GM12878 (cell line): ENCODE measurements at regions not wholly inside any gene's neighbourhood (a gene's known extent, or its start where the extent isn't known, plus 50 kb on each side); places are given as distances from the start of the nearest gene placed in this dataset.

Experiments
- ATAC-seq: fragments of 200-7000 bp; cut with Tn5 transposase; 3 replicates; pipeline ENCODE4 v1.9.1; 2020; ENCODE audit warnings: mild to moderate bottlenecking, moderate library complexity
- BruUV-seq: library from RNA; stranded (reverse); fragments of 400-500 nt; replicated peaks from 2 replicates; lab custom pipeline; 2021; lab: Mats Ljungman, UMichigan
- CTCF ChIA-PET: fragments of 300-600 bp; sonication (Branson Sonifier 250); formaldehyde crosslinking; extraction: SDS; loops from one replicate; lab custom pipeline; 2021; ENCODE audit warnings: inconsistent platforms; lab: Yijun Ruan, JAX
- POLR2A ChIA-PET: fragments of 350-600 bp; formaldehyde crosslinking; extraction: SDS; loops from one replicate; lab custom pipeline; 2021; ENCODE audit warnings: inconsistent platforms; lab: Charles Lee
- RAD21 ChIA-PET: fragments of 300-600 bp; sonication (Branson Sonifier 250); formaldehyde crosslinking; loops from one replicate; lab custom pipeline; 2023; ENCODE audit warnings: antibody characterized with exemption; ENCODE audit not compliant: unreplicated experiment; lab: Charles Lee
- SMC1A ChIA-PET: fragments of 300-600 bp; sonication (Branson Sonifier 250); formaldehyde crosslinking; loops from one replicate; lab custom pipeline; 2023; ENCODE audit not compliant: unreplicated experiment, uncharacterized antibody; lab: Charles Lee
- DNase-seq: peaks from one replicate; pipeline ENCODE4 v3.0.0-alpha.2; 2011; ENCODE audit warnings: low read depth, low spot score
- FAIRE-seq: peaks from 3 replicates; lab custom pipeline; 2011; peaks lifted over from hg19 to GRCh38; lab: Jason Lieb, UNC
- H2AFZ ChIP-seq: 2 replicates; pipeline ENCODE4 v1.6.0; 2011; ENCODE audit warnings: low read depth, low read length, control low read depth; ENCODE audit not compliant: control insufficient read depth
- H3K27ac ChIP-seq: 2 replicates; pipeline ENCODE4 v1.5.1; 2011; ENCODE audit warnings: control low read depth; ENCODE audit not compliant: control insufficient read depth, insufficient read depth
- H3K27me3 ChIP-seq, 2 experiments: replicated peaks in 1 of 2; 2 replicates each; pipeline versions ENCODE4 v1.6.0 to v1.6.1; 2011; ENCODE audit warnings: low read length in 1 of 2; ENCODE audit not compliant: control insufficient read depth in 2 of 2, insufficient read depth in 2 of 2
- H3K36me3 ChIP-seq, 2 experiments: 2 replicates each; pipeline ENCODE4 v1.5.1; 2011; ENCODE audit warnings: low read length in 1 of 2; ENCODE audit not compliant: control insufficient read depth in 2 of 2, insufficient read depth in 2 of 2
- H3K4me1 ChIP-seq: 2 replicates; pipeline ENCODE4 v1.6.1; 2011; ENCODE audit warnings: mild to moderate bottlenecking, low read length, moderate library complexity, mixed read lengths; ENCODE audit not compliant: control insufficient read depth, insufficient read depth
- H3K4me2 ChIP-seq: 2 replicates; pipeline ENCODE4 v1.6.0; 2011; ENCODE audit warnings: control low read depth; ENCODE audit not compliant: control insufficient read depth, insufficient read depth
- H3K4me3 ChIP-seq: fragments of 200-600 bp; sonication (generic); 2 replicates; pipeline ENCODE4 v1.5.1; 2016
- H3K79me2 ChIP-seq: 2 replicates; pipeline ENCODE4 v1.6.0; 2011; ENCODE audit warnings: low read length; ENCODE audit not compliant: control insufficient read depth, insufficient read depth
- H3K9ac ChIP-seq: 2 replicates; pipeline ENCODE4 v1.8.0; 2011; ENCODE audit warnings: low read length, control low read depth, mixed read lengths; ENCODE audit not compliant: control insufficient read depth, insufficient read depth
- H3K9me3 ChIP-seq: replicated peaks from 3 replicates; pipeline ENCODE4 v1.5.1; 2011; ENCODE audit warnings: mild to moderate bottlenecking, low read length; ENCODE audit not compliant: control insufficient read depth, insufficient read depth
- H4K20me1 ChIP-seq: 2 replicates; pipeline ENCODE4 v1.6.0; 2011; ENCODE audit not compliant: control insufficient read depth, insufficient read depth
- BRCA1 ChIP-seq: IDR thresholded peaks from 2 replicates; pipeline ENCODE4 v1.6.1; 2011; ENCODE audit warnings: low read depth, low read length, improper control_type of control experiment
- HDAC6 ChIP-seq: fragments of 200-600 bp; sonication (generic); IDR thresholded peaks from one replicate; pipeline ENCODE4 v1.8.0; 2017; ENCODE audit warnings: antibody characterized with exemption; ENCODE audit not compliant: unreplicated experiment
- IKZF2 ChIP-seq, 2 experiments: fragments of 450-650 bp; IDR thresholded peaks; 2 replicates each; pipeline ENCODE4 v1.6.1; 2017; ENCODE audit warnings: mild to moderate bottlenecking in 2 of 2, moderate library complexity in 2 of 2
- IRF4 ChIP-seq: IDR thresholded peaks from 2 replicates; pipeline ENCODE4 v1.6.1; 2011; ENCODE audit warnings: low read depth, low read length
- JUND ChIP-seq: IDR thresholded peaks from 2 replicates; pipeline ENCODE4 v1.6.1; 2012; ENCODE audit warnings: low read depth, mild to moderate bottlenecking, low read length, improper control_type of control experiment, moderate library complexity
- MEF2A ChIP-seq: IDR thresholded peaks from 2 replicates; pipeline ENCODE4 v1.6.1; 2011; ENCODE audit warnings: low read depth, mild to moderate bottlenecking, low read length, moderate library complexity; ENCODE audit not compliant: insufficient read depth
- NR2C2 ChIP-seq: IDR thresholded peaks from 2 replicates; pipeline ENCODE4 v1.6.1; 2011; ENCODE audit warnings: borderline replicate concordance, low read depth; ENCODE audit not compliant: control insufficient read depth, insufficient read length
- PML ChIP-seq: IDR thresholded peaks from 2 replicates; pipeline ENCODE4 v1.6.1; 2012; ENCODE audit warnings: low read length, inconsistent platforms
- SMAD5 ChIP-seq: IDR thresholded peaks from 2 replicates; pipeline ENCODE4 v1.6.1; 2016; ENCODE audit warnings: antibody characterized with exemption, low read depth
- SUZ12 ChIP-seq: fragments of 200-600 bp; sonication (generic); IDR thresholded peaks from one replicate; pipeline ENCODE4 v1.6.1; 2018; ENCODE audit warnings: antibody characterized with exemption, mild to moderate bottlenecking; ENCODE audit not compliant: unreplicated experiment
- TCF12 ChIP-seq: IDR thresholded peaks from 2 replicates; pipeline ENCODE4 v1.6.1; 2011; ENCODE audit warnings: low read depth, mild to moderate bottlenecking, low read length
- ZNF24 ChIP-seq: fragments of 450-650 bp; IDR thresholded peaks from 2 replicates; pipeline ENCODE4 v1.6.1; 2017; ENCODE audit warnings: antibody characterized with exemption, mild to moderate bottlenecking
- ZSCAN29 ChIP-seq: fragments of 450-650 bp; IDR thresholded peaks from 2 replicates; pipeline ENCODE4 v1.6.1; 2017; ENCODE audit warnings: mild to moderate bottlenecking, moderate library complexity
- WGBS: methylation state at CpG from one replicate; pipeline ENCODE4 v1.1.6; 2016; ENCODE audit warnings: low lambda C conversion rate; ENCODE audit not compliant: insufficient replicate concordance, insufficient coverage; ENCODE audit errors: missing lambda C conversion rate; 5-methylcytosine and 5-hydroxymethylcytosine counted together
- in situ Hi-C: fragments of 300-500 bp; cut with MboI; formaldehyde crosslinking; loops from 9 replicates; pipeline ENCODE4 v1.14.3; 2018; ENCODE audit warnings: mixed read lengths
- intact Hi-C: fragments of 100-400 bp; cut with micrococcal nuclease; formaldehyde crosslinking; loops from one replicate; pipeline ENCODE4 v1.14.2; 2022; ENCODE audit not compliant: unreplicated experiment
- TF ChIP-seq, protein P1 (sequence below): IDR thresholded peaks from 2 replicates; pipeline ENCODE4 v1.6.1; 2012; ENCODE audit warnings: low read depth, low read length, improper control_type of control experiment

DNA sequence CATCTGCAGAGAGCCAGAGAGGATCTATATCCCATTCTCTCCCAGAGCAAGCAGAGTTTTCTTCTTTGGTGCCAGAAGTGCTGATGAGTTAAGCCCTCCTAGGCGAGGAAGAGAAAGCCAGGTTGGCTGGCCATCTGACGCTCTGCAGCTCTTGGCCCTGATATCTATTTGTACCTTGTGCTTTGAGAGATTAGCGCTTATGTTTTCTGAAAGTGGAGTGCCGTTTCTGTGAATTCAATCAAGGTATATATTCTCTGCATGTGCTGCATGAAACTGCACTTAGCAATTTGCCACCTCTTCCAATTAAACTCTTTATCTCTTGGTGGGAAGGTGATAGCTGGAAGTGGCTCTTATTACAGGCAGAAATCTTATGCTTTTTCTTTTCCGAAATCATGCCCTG, 177.5 kb downstream of the LPIN1 start:
- no peak for FAIRE-seq
- peaks cover 0 to 2% of the 10 kb centered on the region in 2 experiments; a peak in 3 of 4 replicates for H3K36me3 ChIP-seq
- POLR2A ChIA-PET, result interaction anchor here (1.3 kb wide), 1 partner anchor 10 kb away, joined by 5 read pairs; no protein-coding TSS in a partner anchor
- DNase-seq, result no peak
- no peak overlapping the region for H3K9ac ChIP-seq
- H3K4me1 ChIP-seq, result no peaks in the 10 kb centered on the region
- H3K79me2 ChIP-seq, result peaks cover 6% of the 10 kb centered on the region
- no peak overlapping the region for H3K27ac ChIP-seq
- in situ Hi-C loops, result no loop called here
- TF ChIP-seq ZNF24, result no peak
- H3K4me2 ChIP-seq, result no peak overlapping the region
- RAD21 ChIA-PET, result interaction anchor here (1.2 to 1.9 kb wide), 2 partner anchors 45 to 53 kb away, joined by 3 to 5 read pairs; no protein-coding TSS in a partner anchor
- H3K27me3 ChIP-seq, result no peaks in the 10 kb centered on the region
- CTCF ChIA-PET, result interaction anchor here (1.0 to 1.3 kb wide), 2 partner anchors 9 to 23 kb away, joined by 3 to 7 read pairs; no protein-coding TSS in a partner anchor
- SMC1A ChIA-PET, result interaction anchor here (0.6 to 2.5 kb wide), 8 partner anchors 9 to 106 kb away, joined by 3 to 15 read pairs (median 3); no protein-coding TSS in a partner anchor
- BruUV-seq, result no TSS peak
- H4K20me1 ChIP-seq, result no peaks in the 10 kb centered on the region
- no peak overlapping the region for H2AFZ ChIP-seq
- H3K9me3 ChIP-seq, result no peaks in the 10 kb centered on the region
- no peak overlapping the region for H3K4me3 ChIP-seq
- 96% methylated on average over 5 of the region's 5 CpGs for WGBS
- no peak for ATAC-seq
- intact Hi-C loops, result no loop called here

DNA sequence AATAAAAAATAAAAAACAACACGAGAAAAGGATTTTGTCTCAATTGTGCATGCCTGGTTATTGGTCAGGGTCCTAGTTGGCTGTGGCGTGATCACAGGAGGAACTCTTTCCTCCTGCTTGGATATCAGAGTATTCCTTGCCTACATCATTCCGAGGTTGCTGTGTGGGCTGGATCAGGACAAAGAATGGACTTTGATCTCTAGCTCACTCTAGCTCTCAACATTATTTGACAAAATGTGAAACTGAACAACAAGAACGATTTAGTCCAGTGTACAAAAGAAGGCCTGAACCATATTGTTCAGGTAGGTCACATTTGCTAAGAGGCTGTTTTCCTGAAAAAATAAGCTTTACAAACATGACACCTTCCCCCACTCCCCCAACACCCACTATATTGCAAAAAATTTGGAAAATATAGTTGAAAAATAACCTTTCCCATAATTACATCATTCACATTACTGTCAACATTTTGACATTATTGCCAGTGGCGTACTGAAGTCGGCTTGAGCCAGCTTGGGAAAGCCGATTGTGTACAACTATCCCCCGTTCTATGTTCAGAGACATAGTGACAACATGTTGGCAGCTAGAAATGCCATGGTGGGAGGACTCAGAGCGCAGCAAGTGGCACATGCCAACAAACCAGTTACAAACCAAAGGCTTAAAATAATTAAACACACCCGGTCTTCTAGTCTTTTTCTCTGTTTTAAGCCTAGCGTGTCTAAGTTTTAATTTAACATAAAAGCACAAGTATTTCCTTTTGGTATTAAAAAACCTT, 179.0 kb downstream of the LPIN1 start:
- no peaks in the 10 kb centered on the region for H4K20me1 ChIP-seq
- no peak overlapping the region for H3K4me3 ChIP-seq
- in situ Hi-C loops (no loop called here), intact Hi-C loops (no loop called here)
- ChIA-PET SMC1A (interaction anchor here (0.8 to 2.5 kb wide), 9 partner anchors 8 to 73 kb away, joined by 3 to 15 read pairs (median 4); no protein-coding TSS in a partner anchor), CTCF (interaction anchor here (2.2 kb wide), 1 partner anchor 14 kb away, joined by 6 read pairs; no protein-coding TSS in a partner anchor), POLR2A (interaction anchor here (1.0 kb wide), 1 partner anchor 16 kb away, joined by 3 read pairs; no protein-coding TSS in a partner anchor), RAD21 (interaction anchor here (1.9 kb wide), 1 partner anchor 55 kb away, joined by 5 read pairs; no protein-coding TSS in a partner anchor)
- BruUV-seq, result no TSS peak
- H3K4me1 ChIP-seq, result no peaks in the 10 kb centered on the region
- no peak overlapping the region for H3K27ac ChIP-seq
- ATAC-seq (no peak), FAIRE-seq (no peak), DNase-seq (no peak)
- peaks cover 5% of the 10 kb centered on the region; the same call in 1 of the 2 replicates for H3K79me2 ChIP-seq
- WGBS, result 94% methylated on average over 11 of the region's 11 CpGs
- TF ChIP-seq JUND (no peak), TCF12 (no peak), IKZF2 (IDR thresholded peaks at IDR 0.05) (no peak), BRCA1 (no peak), HDAC6 (no peak), PML (no peak), ZSCAN29 (no peak), MEF2A (no peak), SMAD5 (no peak), IRF4 (no peak), SUZ12 (no peak), NR2C2 (no peak)
- TF ChIP-seq, protein P1, sequence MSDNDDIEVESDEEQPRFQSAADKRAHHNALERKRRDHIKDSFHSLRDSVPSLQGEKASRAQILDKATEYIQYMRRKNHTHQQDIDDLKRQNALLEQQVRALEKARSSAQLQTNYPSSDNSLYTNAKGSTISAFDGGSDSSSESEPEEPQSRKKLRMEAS, result no peak
- no peaks in the 10 kb centered on the region for H3K27me3 ChIP-seq
- no peak overlapping the region for H2AFZ ChIP-seq
- H3K4me2 ChIP-seq, result no peak overlapping the region
- no peaks in the 10 kb centered on the region for H3K9me3 ChIP-seq
- no peak overlapping the region for H3K9ac ChIP-seq
- H3K36me3 ChIP-seq, result peaks cover 0 to 3% of the 10 kb centered on the region in 2 experiments; a peak in 3 of 4 replicates
